ENCODE measurements at regions not wholly inside any gene's neighbourhood (a gene's known extent, or its start where the extent isn't known, plus 50 kb on each side); places are given as distances from the start of the nearest gene placed in this dataset.

- no peak overlapping the region for H3K4me2 ChIP-seq (ENCODE audit: low read length)
- no peak overlapping the region for H2AFZ ChIP-seq (ENCODE audit: low read depth, low read length)
- no peak overlapping the region for H3K27ac Mint-ChIP-seq (ENCODE audit: unreplicated experiment)
- no peaks in the 10 kb centered on the region for H3K9me3 ChIP-seq (ENCODE audit: insufficient read depth, low read depth, low read length)
- no peak for FAIRE-seq
- no peak for DNase-seq (ENCODE audit: low read depth)
- H3K4me3 ChIP-seq (ENCODE audit: insufficient read depth, low read depth, low read length): no peak overlapping the region
- TF ChIP-seq EZH2 (IDR thresholded peaks at IDR 0.05; ENCODE audit: insufficient read depth, low read length): no peak
- TF ChIP-seq, protein P1, sequence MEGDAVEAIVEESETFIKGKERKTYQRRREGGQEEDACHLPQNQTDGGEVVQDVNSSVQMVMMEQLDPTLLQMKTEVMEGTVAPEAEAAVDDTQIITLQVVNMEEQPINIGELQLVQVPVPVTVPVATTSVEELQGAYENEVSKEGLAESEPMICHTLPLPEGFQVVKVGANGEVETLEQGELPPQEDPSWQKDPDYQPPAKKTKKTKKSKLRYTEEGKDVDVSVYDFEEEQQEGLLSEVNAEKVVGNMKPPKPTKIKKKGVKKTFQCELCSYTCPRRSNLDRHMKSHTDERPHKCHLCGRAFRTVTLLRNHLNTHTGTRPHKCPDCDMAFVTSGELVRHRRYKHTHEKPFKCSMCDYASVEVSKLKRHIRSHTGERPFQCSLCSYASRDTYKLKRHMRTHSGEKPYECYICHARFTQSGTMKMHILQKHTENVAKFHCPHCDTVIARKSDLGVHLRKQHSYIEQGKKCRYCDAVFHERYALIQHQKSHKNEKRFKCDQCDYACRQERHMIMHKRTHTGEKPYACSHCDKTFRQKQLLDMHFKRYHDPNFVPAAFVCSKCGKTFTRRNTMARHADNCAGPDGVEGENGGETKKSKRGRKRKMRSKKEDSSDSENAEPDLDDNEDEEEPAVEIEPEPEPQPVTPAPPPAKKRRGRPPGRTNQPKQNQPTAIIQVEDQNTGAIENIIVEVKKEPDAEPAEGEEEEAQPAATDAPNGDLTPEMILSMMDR (IDR thresholded peaks at IDR 0.05; ENCODE audit: insufficient read depth, low read depth, low read length): no peak
- H3K4me1 Mint-ChIP-seq (ENCODE audit: low read depth, unreplicated experiment): peaks cover 5% of the 10 kb centered on the region
- no peaks in the 10 kb centered on the region for H3K36me3 Mint-ChIP-seq (ENCODE audit: low read depth, unreplicated experiment)
- no peaks in the 10 kb centered on the region for H3K27me3 ChIP-seq (ENCODE audit: insufficient read depth, low read length)
- H3K4me3 Mint-ChIP-seq (ENCODE audit: unreplicated experiment): no peak overlapping the region
- no peaks in the 10 kb centered on the region for H3K79me2 ChIP-seq (ENCODE audit: insufficient read depth, low read length)
- H3K36me3 ChIP-seq (ENCODE audit: insufficient read depth, low read length): no peaks in the 10 kb centered on the region
- no peak overlapping the region for H3K9ac ChIP-seq (ENCODE audit: low read length)
- peaks cover 2% of the 10 kb centered on the region for H3K27me3 Mint-ChIP-seq (ENCODE audit: low read depth, unreplicated experiment)
- H3K4me1 ChIP-seq (ENCODE audit: insufficient read depth, low read length): no peaks in the 10 kb centered on the region
- H4K20me1 ChIP-seq (ENCODE audit: insufficient read depth, low read length): no peaks in the 10 kb centered on the region
- H3K27ac ChIP-seq (ENCODE audit: low read depth, low read length): no peak overlapping the region
- no peaks in the 10 kb centered on the region for H3K9me3 Mint-ChIP-seq (ENCODE audit: unreplicated experiment)
These were observed 313.2 kb downstream of the ANTXR2 start for GRCh38 chr4:79759793-79760192.

DNA sequence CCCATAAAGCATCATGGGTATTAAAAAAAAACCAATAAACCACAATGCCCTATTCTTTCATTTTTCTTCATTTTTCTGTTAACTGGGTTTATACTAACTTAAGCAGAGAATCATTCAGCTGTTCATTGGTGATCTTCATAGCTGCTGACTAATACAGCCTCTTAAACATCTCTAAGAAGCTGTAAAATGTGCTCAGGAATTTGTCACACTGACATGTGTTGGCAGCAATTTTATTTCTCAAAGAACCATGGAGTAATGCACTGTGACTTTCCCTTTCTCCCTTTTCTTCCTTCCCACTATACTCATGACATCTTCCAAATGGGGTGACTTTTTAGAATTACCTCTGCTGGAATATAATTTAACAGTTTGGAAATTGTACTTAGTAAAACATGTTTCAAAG, 315.4 kb downstream of the ANTXR2 start:
- no peak overlapping the region for H3K4me3 Mint-ChIP-seq (ENCODE audit: unreplicated experiment)
- Histone ChIP-seq H3K4me3 (ENCODE audit: insufficient read depth, low read depth, low read length) (no peak overlapping the region), H3K4me1 (ENCODE audit: insufficient read depth, low read length) (no peaks in the 10 kb centered on the region), H2AFZ (ENCODE audit: low read depth, low read length) (no peak overlapping the region), H3K4me2 (ENCODE audit: low read length) (no peak overlapping the region), H4K20me1 (ENCODE audit: insufficient read depth, low read length) (no peaks in the 10 kb centered on the region), H3K79me2 (ENCODE audit: insufficient read depth, low read length) (no peaks in the 10 kb centered on the region), H3K9ac (ENCODE audit: low read length) (no peak overlapping the region), H3K9me3 (ENCODE audit: insufficient read depth, low read depth, low read length) (no peaks in the 10 kb centered on the region), H3K27ac (ENCODE audit: low read depth, low read length) (no peak overlapping the region), H3K36me3 (ENCODE audit: insufficient read depth, low read length) (no peaks in the 10 kb centered on the region), H3K27me3 (ENCODE audit: insufficient read depth, low read length) (no peaks in the 10 kb centered on the region)
- no peaks in the 10 kb centered on the region for H3K9me3 Mint-ChIP-seq (ENCODE audit: unreplicated experiment)
- FAIRE-seq (no peak), DNase-seq (ENCODE audit: low read depth) (peak; percentile 26)
- peaks cover 5% of the 10 kb centered on the region for H3K4me1 Mint-ChIP-seq (ENCODE audit: low read depth, unreplicated experiment)
- H3K27me3 Mint-ChIP-seq (ENCODE audit: low read depth, unreplicated experiment): peaks cover 2% of the 10 kb centered on the region
- no peaks in the 10 kb centered on the region for H3K36me3 Mint-ChIP-seq (ENCODE audit: low read depth, unreplicated experiment)
- no peak for TF ChIP-seq EZH2 (IDR thresholded peaks at IDR 0.05; ENCODE audit: insufficient read depth, low read length)
- TF ChIP-seq, protein P1 (IDR thresholded peaks at IDR 0.05; ENCODE audit: insufficient read depth, low read depth, low read length): no peak
- H3K27ac Mint-ChIP-seq (ENCODE audit: unreplicated experiment): no peak overlapping the region

- H3K27ac ChIP-seq (ENCODE audit: low read depth, low read length): no peak overlapping the region
- no peak overlapping the region for H3K4me3 ChIP-seq (ENCODE audit: insufficient read depth, low read depth, low read length)
- H3K9me3 Mint-ChIP-seq (ENCODE audit: unreplicated experiment): no peaks in the 10 kb centered on the region
- peaks cover 2% of the 10 kb centered on the region for H3K27me3 Mint-ChIP-seq (ENCODE audit: low read depth, unreplicated experiment)
- no peaks in the 10 kb centered on the region for H3K27me3 ChIP-seq (ENCODE audit: insufficient read depth, low read length)
- H2AFZ ChIP-seq (ENCODE audit: low read depth, low read length): no peak overlapping the region
- H4K20me1 ChIP-seq (ENCODE audit: insufficient read depth, low read length): no peaks in the 10 kb centered on the region
- H3K36me3 Mint-ChIP-seq (ENCODE audit: low read depth, unreplicated experiment): no peaks in the 10 kb centered on the region
- H3K9ac ChIP-seq (ENCODE audit: low read length): no peak overlapping the region
- H3K4me3 Mint-ChIP-seq (ENCODE audit: unreplicated experiment): no peak overlapping the region
- TF ChIP-seq, protein P1 (IDR thresholded peaks at IDR 0.05; ENCODE audit: insufficient read depth, low read depth, low read length): no peak
- TF ChIP-seq EZH2 (IDR thresholded peaks at IDR 0.05; ENCODE audit: insufficient read depth, low read length): no peak
- H3K4me1 Mint-ChIP-seq (ENCODE audit: low read depth, unreplicated experiment): peaks cover 5% of the 10 kb centered on the region
- no peaks in the 10 kb centered on the region for H3K79me2 ChIP-seq (ENCODE audit: insufficient read depth, low read length)
- no peak for DNase-seq (ENCODE audit: low read depth)
- H3K4me1 ChIP-seq (ENCODE audit: insufficient read depth, low read length): no peaks in the 10 kb centered on the region
- no peaks in the 10 kb centered on the region for H3K36me3 ChIP-seq (ENCODE audit: insufficient read depth, low read length)
- H3K9me3 ChIP-seq (ENCODE audit: insufficient read depth, low read depth, low read length): no peaks in the 10 kb centered on the region
- FAIRE-seq: no peak
- no peak overlapping the region for H3K4me2 ChIP-seq (ENCODE audit: low read length)
- no peak overlapping the region for H3K27ac Mint-ChIP-seq (ENCODE audit: unreplicated experiment)
These were observed 316.7 kb downstream of the ANTXR2 start for GRCh38 chr4:79756140-79756895.

Measured in astrocyte (in vitro differentiated cells and primary cell).